ENCODE measurements at regions not wholly inside any gene's neighbourhood (a gene's known extent, or its start where the extent isn't known, plus 50 kb on each side); places are given as distances from the start of the nearest gene placed in this dataset.

GRCh38 chr5:17069995-17070511 is 134.0 kb upstream of the MYO10 start:
- Histone ChIP-seq H3K9ac (no peak overlapping the region), H3K79me2 (ENCODE audit: insufficient read depth) (no peaks in the 10 kb centered on the region), H3K9me2 (ENCODE audit: insufficient read depth) (no peaks in the 10 kb centered on the region), H2AFZ (no peak overlapping the region), H3K27ac (no peak overlapping the region), H3K36me3 (ENCODE audit: low read depth) (no peaks in the 10 kb centered on the region), H3K4me2 (ENCODE audit: unreplicated experiment) (no peak overlapping the region), H3K4me1 (ENCODE audit: insufficient read depth) (no peaks in the 10 kb centered on the region), H3F3A (ENCODE audit: insufficient read depth) (no peaks in the 10 kb centered on the region), H3K9me3 (ENCODE audit: low read depth) (no peaks in the 10 kb centered on the region), H3K27me3 (replicated peaks; ENCODE audit: insufficient read depth) (no peaks in the 10 kb centered on the region), H3K4me3 (no peak overlapping the region), H4K20me1 (ENCODE audit: insufficient read depth) (no peaks in the 10 kb centered on the region)
- 88 to 90% methylated on average over 13 of the region's 13 CpGs for WGBS, 2 experiments (ENCODE audit: low coverage in 1 of 2, low lambda C conversion rate in 2 of 2, missing lambda C conversion rate in 2 of 2)
- no peak for TF ChIP-seq EZH2 (IDR thresholded peaks at IDR 0.05; ENCODE audit: insufficient read depth, poor library complexity, severe bottlenecking)
- in situ Hi-C loops (cut with MboI), result no loop called here
- DNase-seq, result no peak

- DNase-seq, result peak; percentile 6
- H3K79me2 ChIP-seq (ENCODE audit: insufficient read depth), result no peaks in the 10 kb centered on the region
- no peak overlapping the region for H3K27ac ChIP-seq
- H3K4me3 ChIP-seq, result no peak overlapping the region
- WGBS, 2 experiments (ENCODE audit: low coverage in 1 of 2, low lambda C conversion rate in 2 of 2, missing lambda C conversion rate in 2 of 2), result 53 to 54% methylated on average over 6 of the region's 6 CpGs
- no peak overlapping the region for H3K4me2 ChIP-seq (ENCODE audit: unreplicated experiment)
- no peak for TF ChIP-seq EZH2 (IDR thresholded peaks at IDR 0.05; ENCODE audit: insufficient read depth, poor library complexity, severe bottlenecking)
- TF ChIP-seq EZH2phosphoT487 (IDR thresholded peaks at IDR 0.05; ENCODE audit: insufficient read depth, low read depth), result no peak
- H2AFZ ChIP-seq, result no peak overlapping the region
- in situ Hi-C loops (cut with MboI), result no loop called here
- H3K36me3 ChIP-seq (ENCODE audit: low read depth), result no peaks in the 10 kb centered on the region
- no peak overlapping the region for H3K9ac ChIP-seq
- H3K9me3 ChIP-seq (ENCODE audit: low read depth), result no peaks in the 10 kb centered on the region
- H3F3A ChIP-seq (ENCODE audit: insufficient read depth), result no peaks in the 10 kb centered on the region
- H3K4me1 ChIP-seq (ENCODE audit: insufficient read depth), result no peaks in the 10 kb centered on the region
- H3K9me2 ChIP-seq (ENCODE audit: insufficient read depth), result no peaks in the 10 kb centered on the region
- no peaks in the 10 kb centered on the region for H3K27me3 ChIP-seq (replicated peaks; ENCODE audit: insufficient read depth)
- no peaks in the 10 kb centered on the region for H4K20me1 ChIP-seq (ENCODE audit: insufficient read depth)
Measured at GRCh38 chr5:17070647-17071046, 134.6 kb upstream of the MYO10 start.

- H3K4me2 ChIP-seq (ENCODE audit: unreplicated experiment), result no peak overlapping the region
- H4K20me1 ChIP-seq (ENCODE audit: insufficient read depth), result no peaks in the 10 kb centered on the region
- H3K36me3 ChIP-seq (ENCODE audit: low read depth), result no peaks in the 10 kb centered on the region
- H3F3A ChIP-seq (ENCODE audit: insufficient read depth), result no peaks in the 10 kb centered on the region
- WGBS, 2 experiments (ENCODE audit: low coverage in 1 of 2, low lambda C conversion rate in 2 of 2, missing lambda C conversion rate in 2 of 2), result 52 to 54% methylated on average over 4 of the region's 4 CpGs
- no peak overlapping the region for H3K27ac ChIP-seq
- no peak overlapping the region for H3K4me3 ChIP-seq
- no peak for DNase-seq
- in situ Hi-C loops (cut with MboI), result no loop called here
- no peak overlapping the region for H3K9ac ChIP-seq
- no peak for TF ChIP-seq EZH2 (IDR thresholded peaks at IDR 0.05; ENCODE audit: insufficient read depth, poor library complexity, severe bottlenecking)
- TF ChIP-seq EZH2phosphoT487 (IDR thresholded peaks at IDR 0.05; ENCODE audit: insufficient read depth, low read depth), result no peak
- no peaks in the 10 kb centered on the region for H3K9me3 ChIP-seq (ENCODE audit: low read depth)
- H3K4me1 ChIP-seq (ENCODE audit: insufficient read depth), result no peaks in the 10 kb centered on the region
- H2AFZ ChIP-seq, result no peak overlapping the region
- H3K9me2 ChIP-seq (ENCODE audit: insufficient read depth), result no peaks in the 10 kb centered on the region
- H3K79me2 ChIP-seq (ENCODE audit: insufficient read depth), result no peaks in the 10 kb centered on the region
- no peaks in the 10 kb centered on the region for H3K27me3 ChIP-seq (replicated peaks; ENCODE audit: insufficient read depth)
Measured at GRCh38 chr5:17075236-17075635, 139.1 kb upstream of the MYO10 start.

GRCh38 chr5:17076272-17076671 is 140.2 kb upstream of the MYO10 start:
- Histone ChIP-seq H2AFZ (no peak overlapping the region), H3K4me2 (ENCODE audit: unreplicated experiment) (no peak overlapping the region), H3K4me3 (no peak overlapping the region), H3K79me2 (ENCODE audit: insufficient read depth) (no peaks in the 10 kb centered on the region), H3K36me3 (ENCODE audit: low read depth) (no peaks in the 10 kb centered on the region), H3K9me2 (ENCODE audit: insufficient read depth) (no peaks in the 10 kb centered on the region), H3K27me3 (replicated peaks; ENCODE audit: insufficient read depth) (no peaks in the 10 kb centered on the region), H3K27ac (no peak overlapping the region), H3K9ac (no peak overlapping the region), H3K4me1 (ENCODE audit: insufficient read depth) (peaks cover 5% of the 10 kb centered on the region), H3K9me3 (ENCODE audit: low read depth) (no peaks in the 10 kb centered on the region), H4K20me1 (ENCODE audit: insufficient read depth) (no peaks in the 10 kb centered on the region), H3F3A (ENCODE audit: insufficient read depth) (0 out of 2 replicates have a peak, but pooled peaks cover 4% of the 10 kb centered on the region)
- DNase-seq, result no peak
- in situ Hi-C loops (cut with MboI), result no loop called here
- WGBS, 2 experiments (ENCODE audit: low coverage in 1 of 2, low lambda C conversion rate in 2 of 2, missing lambda C conversion rate in 2 of 2), result 91 to 100% methylated on average over 2 of the region's 2 CpGs
- TF ChIP-seq EZH2phosphoT487 (IDR thresholded peaks at IDR 0.05; ENCODE audit: insufficient read depth, low read depth), result no peak
- TF ChIP-seq EZH2 (IDR thresholded peaks at IDR 0.05; ENCODE audit: insufficient read depth, poor library complexity, severe bottlenecking), result no peak

All from GM23248 (cell line).